ENCODE measurements at regions not wholly inside any gene's neighbourhood (a gene's known extent, or its start where the extent isn't known, plus 50 kb on each side); places are given as distances from the start of the nearest gene placed in this dataset.

GRCh38 chr9:95605816-95606488 is 89.2 kb upstream of the PTCH1 start:
- no peak for TF ChIP-seq CTCF (IDR thresholded peaks at IDR 0.05)
- TF ChIP-seq EZH2 (IDR thresholded peaks at IDR 0.05; ENCODE audit: borderline replicate concordance, insufficient read depth, low read depth, low read length, poor library complexity, severe bottlenecking) = no peak
